Prostate gland (tissue), 2 donors: ENCODE measurements at regions not wholly inside any gene's neighbourhood (a gene's known extent, or its start where the extent isn't known, plus 50 kb on each side); places are given as distances from the start of the nearest gene placed in this dataset.

Experiments used
- DNase-seq: peaks from one replicate; pipeline ENCODE4 v3.0.0-alpha.2; 2019; ENCODE audit warnings: low spot score
- H3K27ac ChIP-seq, 2 donors: fragments of 200-600 bp; sonication (generic); 2 replicates each; pipeline ENCODE4 v1.5.1; 2017 to 2019
- H3K27me3 ChIP-seq: fragments of 200-600 bp; sonication (generic); replicated peaks from 2 replicates; pipeline ENCODE4 v1.5.1; 2019; ENCODE audit not compliant: insufficient read depth
- H3K36me3 ChIP-seq, 2 donors: fragments of 200-600 bp; sonication (generic); 1 replicate in 1 of 2; 2 replicates in 1 of 2; pipeline versions ENCODE4 v1.5.1 to v1.8.1; 2017 to 2019
- H3K4me1 ChIP-seq: fragments of 200-600 bp; sonication (generic); replicated peaks from 2 replicates; pipeline ENCODE4 v1.5.1; 2019
- H3K4me3 ChIP-seq, 2 donors: fragments of 200-600 bp; sonication (generic); 2 replicates each; pipeline ENCODE4 v1.5.1; 2017 to 2019
- H3K9me3 ChIP-seq: fragments of 200-600 bp; sonication (generic); 2 replicates; pipeline ENCODE4 v1.5.1; 2017
- POLR2A ChIP-seq: fragments of 450-650 bp; IDR thresholded peaks from one replicate; pipeline ENCODE4 v1.6.1; 2016; ENCODE audit warnings: antibody characterized with exemption, mild to moderate bottlenecking
- POLR2AphosphoS5 ChIP-seq: sonication (generic); formaldehyde crosslinking; IDR thresholded peaks from one replicate; pipeline ENCODE4 v1.6.1; 2017; ENCODE audit warnings: antibody characterized with exemption
- WGBS: methylation state at CpG from one replicate; pipeline ENCODE4 v1.1.5; 2018; 5-methylcytosine and 5-hydroxymethylcytosine counted together
- intact Hi-C: fragments of 100-400 bp; cut with DNase I; formaldehyde crosslinking; loops from one replicate; pipeline ENCODE4 v1.14.2; 2022
- TF ChIP-seq, protein P1 (sequence below), 4 experiments: fragments of 200-600 bp in 2 of 4; fragments of 450-650 bp in 2 of 4; sonication (generic) in 2 of 4; IDR thresholded peaks; 1 replicate in 3 of 4; 2 replicates in 1 of 4; pipeline ENCODE4 v1.5.1; 2016 to 2019; ENCODE audit warnings: antibody characterized with exemption in 4 of 4, mild to moderate bottlenecking in 2 of 4, moderate library complexity in 2 of 4

DNA sequence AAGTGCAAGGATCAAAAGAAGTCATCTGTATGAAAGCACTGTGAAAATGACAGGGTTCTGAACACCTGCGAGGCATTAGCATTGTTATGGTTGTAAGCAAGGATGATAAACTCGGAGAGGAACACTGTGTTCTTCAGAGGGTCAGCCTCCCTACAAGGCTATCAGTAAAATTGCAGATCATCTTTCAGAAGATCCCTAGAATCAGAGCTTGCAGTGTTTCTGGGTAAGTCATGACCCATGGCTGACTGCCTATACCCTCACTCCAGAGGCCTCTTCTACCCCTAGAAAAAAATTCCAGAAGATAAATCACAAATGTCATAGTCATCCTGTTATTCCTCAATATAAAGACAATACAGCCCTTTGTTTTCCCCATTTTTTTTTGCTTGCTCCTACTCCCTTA lies 292.6 kb downstream of the DMAC1 start:
- intact Hi-C loops, result no loop called here
- WGBS, result 53% methylated on average over 2 of the region's 2 CpGs
- Histone ChIP-seq H3K4me3 (no peak overlapping the region), H3K36me3 (no peaks in the 10 kb centered on the region), H3K9me3 (no peaks in the 10 kb centered on the region), H3K4me1 (no peaks in the 10 kb centered on the region), H3K27ac (no peak overlapping the region), H3K27me3 (no peaks in the 10 kb centered on the region)
- TF ChIP-seq, protein P1, sequence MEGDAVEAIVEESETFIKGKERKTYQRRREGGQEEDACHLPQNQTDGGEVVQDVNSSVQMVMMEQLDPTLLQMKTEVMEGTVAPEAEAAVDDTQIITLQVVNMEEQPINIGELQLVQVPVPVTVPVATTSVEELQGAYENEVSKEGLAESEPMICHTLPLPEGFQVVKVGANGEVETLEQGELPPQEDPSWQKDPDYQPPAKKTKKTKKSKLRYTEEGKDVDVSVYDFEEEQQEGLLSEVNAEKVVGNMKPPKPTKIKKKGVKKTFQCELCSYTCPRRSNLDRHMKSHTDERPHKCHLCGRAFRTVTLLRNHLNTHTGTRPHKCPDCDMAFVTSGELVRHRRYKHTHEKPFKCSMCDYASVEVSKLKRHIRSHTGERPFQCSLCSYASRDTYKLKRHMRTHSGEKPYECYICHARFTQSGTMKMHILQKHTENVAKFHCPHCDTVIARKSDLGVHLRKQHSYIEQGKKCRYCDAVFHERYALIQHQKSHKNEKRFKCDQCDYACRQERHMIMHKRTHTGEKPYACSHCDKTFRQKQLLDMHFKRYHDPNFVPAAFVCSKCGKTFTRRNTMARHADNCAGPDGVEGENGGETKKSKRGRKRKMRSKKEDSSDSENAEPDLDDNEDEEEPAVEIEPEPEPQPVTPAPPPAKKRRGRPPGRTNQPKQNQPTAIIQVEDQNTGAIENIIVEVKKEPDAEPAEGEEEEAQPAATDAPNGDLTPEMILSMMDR (IDR thresholded peaks at IDR 0.05), result no peak
- TF ChIP-seq POLR2AphosphoS5, result no peak
- TF ChIP-seq POLR2A, result no peak
- no peak for DNase-seq

DNA sequence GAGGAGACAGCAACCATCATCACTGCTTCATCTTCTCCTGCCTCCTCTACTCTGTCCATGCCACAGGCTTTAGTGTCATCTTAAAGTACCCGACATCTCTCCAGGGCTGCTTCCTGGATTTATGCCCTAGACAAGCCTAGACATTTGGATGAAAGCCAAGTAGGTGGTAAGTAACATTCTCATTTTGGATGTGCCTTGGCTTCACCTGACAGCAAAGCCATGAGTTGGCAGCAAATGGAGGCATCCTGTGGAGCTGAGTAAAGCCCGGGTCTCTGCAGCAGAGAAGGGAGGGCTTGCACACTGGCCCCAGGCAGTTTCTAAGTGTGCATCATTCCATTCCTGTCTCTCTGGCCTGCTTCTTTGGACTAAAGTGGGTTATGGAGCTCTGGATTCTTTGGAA lies 299.1 kb downstream of the DMAC1 start:
- intact Hi-C loops, result no loop called here
- Histone ChIP-seq H3K27ac (no peak overlapping the region), H3K4me3 (no peak overlapping the region), H3K9me3 (no peaks in the 10 kb centered on the region), H3K27me3 (no peaks in the 10 kb centered on the region), H3K4me1 (no peaks in the 10 kb centered on the region), H3K36me3 (no peaks in the 10 kb centered on the region)
- WGBS, result 43% methylated on average over 2 of the region's 2 CpGs
- TF ChIP-seq, protein P1 (IDR thresholded peaks at IDR 0.05), result no peak
- TF ChIP-seq POLR2A, result no peak
- DNase-seq, result no peak

DNA sequence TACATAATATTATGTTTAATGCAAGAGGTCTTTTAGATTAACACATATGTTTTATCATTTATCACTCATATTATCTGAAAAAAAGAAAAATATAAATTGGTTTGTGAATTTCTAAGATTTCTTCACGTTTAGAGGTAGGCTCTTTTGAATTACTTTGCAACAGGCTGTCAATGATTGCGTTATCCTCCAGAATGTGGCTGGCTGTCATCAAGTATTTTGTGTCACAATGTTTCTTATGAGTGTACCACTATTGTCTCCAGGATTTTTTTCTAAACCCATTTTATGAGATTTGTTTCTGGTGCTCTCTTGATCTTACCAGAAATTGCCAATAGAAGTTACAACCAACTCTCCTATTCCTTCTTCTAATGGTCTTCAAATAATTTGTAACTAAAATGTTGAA lies 307.9 kb downstream of the DMAC1 start:
- Histone ChIP-seq H3K9me3 (no peaks in the 10 kb centered on the region), H3K4me1 (no peaks in the 10 kb centered on the region), H3K36me3 (no peaks in the 10 kb centered on the region), H3K27ac (no peak overlapping the region), H3K4me3 (no peak overlapping the region), H3K27me3 (no peaks in the 10 kb centered on the region)
- 66% methylated on average over 2 of the region's 2 CpGs for WGBS
- DNase-seq, result no peak
- TF ChIP-seq, protein P1 (IDR thresholded peaks at IDR 0.05), result no peak
- TF ChIP-seq POLR2AphosphoS5 (no peak), POLR2A (no peak)
- intact Hi-C loops, result no loop called here

DNA sequence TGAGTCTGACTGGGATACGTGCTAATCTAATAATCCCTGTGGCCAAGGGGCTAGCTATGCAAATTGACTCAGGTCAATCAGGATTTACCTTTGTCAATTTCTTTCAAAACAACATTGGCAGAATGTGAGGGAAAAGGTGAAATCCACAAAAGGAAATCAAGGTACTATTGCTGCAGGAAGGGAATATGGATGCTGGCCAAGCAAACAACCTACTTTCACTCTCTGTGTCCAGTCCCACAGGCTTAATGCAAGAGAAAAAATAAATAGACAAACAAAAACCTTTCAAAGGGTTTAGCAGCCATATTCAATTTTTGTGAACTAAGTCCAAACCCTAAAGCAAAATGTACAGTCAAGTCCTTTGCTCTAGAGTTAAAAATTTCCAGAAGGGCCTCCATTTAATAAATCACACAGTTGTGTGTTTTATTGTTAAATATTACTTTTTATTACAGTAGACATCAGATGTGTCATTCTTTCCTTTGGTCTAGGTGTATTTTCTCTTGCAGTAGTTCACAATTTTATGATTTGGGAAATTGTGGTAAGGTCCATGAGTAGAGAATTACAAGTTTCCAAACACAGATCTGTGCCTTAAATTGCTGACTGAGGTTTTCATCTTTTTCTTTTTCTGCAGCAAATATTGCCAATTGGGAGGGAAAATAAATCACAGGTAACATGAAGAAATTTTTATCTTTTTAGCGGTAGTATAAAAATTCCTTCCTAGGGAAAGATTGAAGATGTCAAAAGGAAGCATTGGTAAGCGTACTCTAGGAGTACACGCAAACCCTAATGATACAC lies 309.1 kb downstream of the DMAC1 start:
- no peak overlapping the region for H3K4me3 ChIP-seq
- H3K4me1 ChIP-seq, result no peaks in the 10 kb centered on the region
- H3K9me3 ChIP-seq, result no peaks in the 10 kb centered on the region
- 97% methylated on average over 4 of the region's 4 CpGs for whole genome bisulfite sequencing
- no peak for TF ChIP-seq POLR2A
- TF ChIP-seq POLR2AphosphoS5, result no peak
- TF ChIP-seq, protein P1 (IDR thresholded peaks at IDR 0.05), result no peak
- no peaks in the 10 kb centered on the region for H3K27me3 ChIP-seq
- intact Hi-C loops, result no loop called here
- H3K27ac ChIP-seq, result no peak overlapping the region
- H3K36me3 ChIP-seq, result no peaks in the 10 kb centered on the region
- no peak for DNase-seq

DNA sequence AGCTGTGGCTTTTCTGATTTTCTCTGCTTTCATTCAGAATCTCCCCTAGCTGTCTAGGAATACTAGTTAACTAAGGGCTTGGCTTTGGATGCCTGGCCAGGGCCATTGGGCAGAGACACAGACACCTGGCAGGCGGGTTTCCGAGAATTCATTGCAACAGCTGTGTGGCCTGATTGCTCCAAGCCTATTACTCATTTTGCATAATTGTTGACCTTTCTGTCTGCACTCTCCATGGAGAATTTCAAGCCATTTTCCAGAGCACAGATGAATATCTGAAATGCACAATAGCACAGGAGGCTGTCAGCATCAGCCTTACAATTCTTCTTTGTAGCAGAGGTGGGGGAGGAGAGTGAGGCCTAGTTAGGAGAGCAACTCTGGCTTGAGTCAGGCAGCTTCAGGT lies 310.5 kb downstream of the DMAC1 start:
- intact Hi-C loops, result no loop called here

More for the DNA sequence above, 310.5 kb downstream of the DMAC1 start:
- 63% methylated on average over 2 of the region's 2 CpGs for WGBS
- no peak for DNase-seq
- no peaks in the 10 kb centered on the region for H3K9me3 ChIP-seq
- no peaks in the 10 kb centered on the region for H3K4me1 ChIP-seq
- no peak overlapping the region for H3K4me3 ChIP-seq
- H3K36me3 ChIP-seq, result no peaks in the 10 kb centered on the region
- TF ChIP-seq, protein P1 (IDR thresholded peaks at IDR 0.05), result no peak
- TF ChIP-seq POLR2AphosphoS5, result no peak
- no peak for TF ChIP-seq POLR2A
- no peaks in the 10 kb centered on the region for H3K27me3 ChIP-seq
- H3K27ac ChIP-seq, result no peak overlapping the region
